Mammary epithelial cell (primary cell): ENCODE measurements at regions not wholly inside any gene's neighbourhood (a gene's known extent, or its start where the extent isn't known, plus 50 kb on each side); places are given as distances from the start of the nearest gene placed in this dataset.

Experiments used
- EZH2 ChIP-seq: IDR thresholded peaks from 2 replicates; pipeline ENCODE4 v1.6.1; 2012; ENCODE audit warnings: low read length, inconsistent platforms, borderline replicate concordance
- TF ChIP-seq, protein P1 (sequence below), 2 donors: IDR thresholded peaks in 1 of 2; conservative IDR thresholded peaks in 1 of 2; 2 replicates each; pipeline ENCODE4 v1.5.1; 2011 to 2012; ENCODE audit warnings: inconsistent platforms in 2 of 2, low read length in 2 of 2, mild to moderate bottlenecking in 2 of 2, control low read depth in 1 of 2, low read depth in 1 of 2; ENCODE audit not compliant: insufficient read depth in 1 of 2; ENCODE audit errors: extremely low read depth in 1 of 2

DNA sequence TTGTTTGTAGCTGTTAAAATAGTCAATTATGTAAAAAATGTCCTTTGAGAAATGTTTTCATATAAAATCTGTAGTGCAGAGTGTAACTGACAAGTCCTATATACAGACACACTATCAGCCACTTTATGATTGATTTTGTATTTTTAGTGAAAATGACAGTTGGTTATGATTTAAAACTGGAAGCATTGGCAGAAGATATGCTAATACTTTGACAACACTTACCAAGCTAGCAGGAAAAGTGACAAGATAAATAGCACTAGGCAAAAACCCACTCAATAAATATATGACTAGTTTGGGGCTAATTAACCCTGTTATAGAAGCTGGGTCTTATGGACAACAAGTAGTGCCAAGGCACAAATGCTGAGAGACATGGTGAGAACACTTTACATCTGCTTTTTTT, 772.9 kb upstream of the NOVA1 start:
- TF ChIP-seq, protein P1, sequence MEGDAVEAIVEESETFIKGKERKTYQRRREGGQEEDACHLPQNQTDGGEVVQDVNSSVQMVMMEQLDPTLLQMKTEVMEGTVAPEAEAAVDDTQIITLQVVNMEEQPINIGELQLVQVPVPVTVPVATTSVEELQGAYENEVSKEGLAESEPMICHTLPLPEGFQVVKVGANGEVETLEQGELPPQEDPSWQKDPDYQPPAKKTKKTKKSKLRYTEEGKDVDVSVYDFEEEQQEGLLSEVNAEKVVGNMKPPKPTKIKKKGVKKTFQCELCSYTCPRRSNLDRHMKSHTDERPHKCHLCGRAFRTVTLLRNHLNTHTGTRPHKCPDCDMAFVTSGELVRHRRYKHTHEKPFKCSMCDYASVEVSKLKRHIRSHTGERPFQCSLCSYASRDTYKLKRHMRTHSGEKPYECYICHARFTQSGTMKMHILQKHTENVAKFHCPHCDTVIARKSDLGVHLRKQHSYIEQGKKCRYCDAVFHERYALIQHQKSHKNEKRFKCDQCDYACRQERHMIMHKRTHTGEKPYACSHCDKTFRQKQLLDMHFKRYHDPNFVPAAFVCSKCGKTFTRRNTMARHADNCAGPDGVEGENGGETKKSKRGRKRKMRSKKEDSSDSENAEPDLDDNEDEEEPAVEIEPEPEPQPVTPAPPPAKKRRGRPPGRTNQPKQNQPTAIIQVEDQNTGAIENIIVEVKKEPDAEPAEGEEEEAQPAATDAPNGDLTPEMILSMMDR (conservative IDR thresholded peaks at IDR 0.05 in 1 of 2, IDR thresholded peaks at IDR 0.05 in 1 of 2; ENCODE audit: extremely low read depth in 1 of 2, insufficient read depth in 1 of 2, low read depth in 1 of 2, low read length in 2 of 2): no peak
- no peak for TF ChIP-seq EZH2
